ENCODE measurements at regions not wholly inside any gene's neighbourhood (a gene's known extent, or its start where the extent isn't known, plus 50 kb on each side); places are given as distances from the start of the nearest gene placed in this dataset.
"Not testable (repeated sequence)": the region's sequence is repeated elsewhere in the genome, so short reads cannot be mapped to it uniquely, and the experiment has no call there.

GRCh38 chr14:89098254-89098653 is 273.8 kb downstream of the TTC8 start:
- H3K27ac ChIP-seq (ENCODE audit: low read length), result no peak overlapping the region
- H3K9ac ChIP-seq (ENCODE audit: low read depth, low read length), result no peak overlapping the region
- H4K20me1 ChIP-seq (ENCODE audit: insufficient read depth, low read length), result no peaks in the 10 kb centered on the region
- H3K9me3 ChIP-seq (ENCODE audit: insufficient read depth, low read length, severe bottlenecking), result no peaks in the 10 kb centered on the region
- no peak for ATAC-seq (ENCODE audit: insufficient read depth, low read depth)
- no peaks in the 10 kb centered on the region for H3K79me2 ChIP-seq (ENCODE audit: insufficient read depth, low read length)
- no peak overlapping the region for H3K4me2 ChIP-seq (ENCODE audit: insufficient read depth, low read length)
- TF ChIP-seq, protein P1, sequence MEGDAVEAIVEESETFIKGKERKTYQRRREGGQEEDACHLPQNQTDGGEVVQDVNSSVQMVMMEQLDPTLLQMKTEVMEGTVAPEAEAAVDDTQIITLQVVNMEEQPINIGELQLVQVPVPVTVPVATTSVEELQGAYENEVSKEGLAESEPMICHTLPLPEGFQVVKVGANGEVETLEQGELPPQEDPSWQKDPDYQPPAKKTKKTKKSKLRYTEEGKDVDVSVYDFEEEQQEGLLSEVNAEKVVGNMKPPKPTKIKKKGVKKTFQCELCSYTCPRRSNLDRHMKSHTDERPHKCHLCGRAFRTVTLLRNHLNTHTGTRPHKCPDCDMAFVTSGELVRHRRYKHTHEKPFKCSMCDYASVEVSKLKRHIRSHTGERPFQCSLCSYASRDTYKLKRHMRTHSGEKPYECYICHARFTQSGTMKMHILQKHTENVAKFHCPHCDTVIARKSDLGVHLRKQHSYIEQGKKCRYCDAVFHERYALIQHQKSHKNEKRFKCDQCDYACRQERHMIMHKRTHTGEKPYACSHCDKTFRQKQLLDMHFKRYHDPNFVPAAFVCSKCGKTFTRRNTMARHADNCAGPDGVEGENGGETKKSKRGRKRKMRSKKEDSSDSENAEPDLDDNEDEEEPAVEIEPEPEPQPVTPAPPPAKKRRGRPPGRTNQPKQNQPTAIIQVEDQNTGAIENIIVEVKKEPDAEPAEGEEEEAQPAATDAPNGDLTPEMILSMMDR (IDR thresholded peaks at IDR 0.05; ENCODE audit: borderline replicate concordance, extremely low read depth, low read length, poor library complexity, severe bottlenecking), result no peak
- no peak for TF ChIP-seq EZH2 (IDR thresholded peaks at IDR 0.05; ENCODE audit: borderline replicate concordance, low read depth, low read length, severe bottlenecking)
- H2AFZ ChIP-seq (ENCODE audit: low read depth, low read length), result no peak overlapping the region
- DNase-seq, result no peak
- no peaks in the 10 kb centered on the region for H3K4me1 ChIP-seq (ENCODE audit: insufficient read depth, low read length)
- H3K36me3 ChIP-seq (ENCODE audit: insufficient read depth, low read length), result no peaks in the 10 kb centered on the region
- H3K27me3 ChIP-seq (ENCODE audit: insufficient read depth, low read length, poor library complexity), result no peaks in the 10 kb centered on the region
- H3K4me3 ChIP-seq (ENCODE audit: low read depth in 1 of 2, low read length in 2 of 2), result no peak overlapping the region

GRCh38 chr14:89104171-89104817 is 279.8 kb downstream of the TTC8 start:
- H3K36me3 ChIP-seq (ENCODE audit: insufficient read depth, low read length); H3K27me3 ChIP-seq (ENCODE audit: insufficient read depth, low read length, poor library complexity); ATAC-seq (ENCODE audit: insufficient read depth, low read depth); H3K27ac ChIP-seq (ENCODE audit: low read length); H3K4me3 ChIP-seq (ENCODE audit: low read depth in 1 of 2, low read length in 2 of 2); H3K4me2 ChIP-seq (ENCODE audit: insufficient read depth, low read length); H3K9ac ChIP-seq (ENCODE audit: low read depth, low read length); DNase-seq; H4K20me1 ChIP-seq (ENCODE audit: insufficient read depth, low read length); H3K79me2 ChIP-seq (ENCODE audit: insufficient read depth, low read length); H3K9me3 ChIP-seq (ENCODE audit: insufficient read depth, low read length, severe bottlenecking); H2AFZ ChIP-seq (ENCODE audit: low read depth, low read length); H3K4me1 ChIP-seq (ENCODE audit: insufficient read depth, low read length): not testable (repeated sequence)

DNA sequence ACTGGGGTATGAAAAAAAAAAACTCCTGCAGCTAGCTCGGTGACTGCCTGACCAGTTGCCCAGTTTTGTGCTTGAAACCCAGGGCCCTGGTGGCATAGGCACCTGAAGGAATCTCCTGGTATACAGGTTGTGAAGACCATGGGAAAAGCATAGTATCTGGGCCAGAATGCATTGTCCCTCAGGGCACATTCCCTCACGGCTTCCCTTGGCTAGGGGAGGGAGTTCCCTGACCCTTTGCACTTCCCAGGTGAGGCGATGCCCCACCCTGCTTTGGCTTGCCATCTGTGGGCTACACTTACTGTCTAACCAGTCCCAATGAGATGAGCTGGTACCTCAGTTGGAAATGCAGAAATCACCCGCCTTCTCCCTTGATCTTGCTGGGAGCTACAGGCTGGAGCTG is 280.4 kb downstream of the TTC8 start:
- H4K20me1 ChIP-seq (ENCODE audit: insufficient read depth, low read length); H3K9ac ChIP-seq (ENCODE audit: low read depth, low read length); H3K36me3 ChIP-seq (ENCODE audit: insufficient read depth, low read length); H3K4me3 ChIP-seq (ENCODE audit: low read depth in 1 of 2, low read length in 2 of 2); H3K79me2 ChIP-seq (ENCODE audit: insufficient read depth, low read length); H3K4me1 ChIP-seq (ENCODE audit: insufficient read depth, low read length); H3K27ac ChIP-seq (ENCODE audit: low read length); ATAC-seq (ENCODE audit: insufficient read depth, low read depth); H3K4me2 ChIP-seq (ENCODE audit: insufficient read depth, low read length); H3K9me3 ChIP-seq (ENCODE audit: insufficient read depth, low read length, severe bottlenecking); H2AFZ ChIP-seq (ENCODE audit: low read depth, low read length); H3K27me3 ChIP-seq (ENCODE audit: insufficient read depth, low read length, poor library complexity); DNase-seq: not testable (repeated sequence)

Data from DND-41 (cell line).